SKM-1 (cell line): ENCODE measurements at regions not wholly inside any gene's neighbourhood (a gene's known extent, or its start where the extent isn't known, plus 50 kb on each side); places are given as distances from the start of the nearest gene placed in this dataset.
"Not testable (repeated sequence)": the region's sequence is repeated elsewhere in the genome, so short reads cannot be mapped to it uniquely, and the experiment has no call there.

Experiments
- DNase-seq: peaks from one replicate; lab custom pipeline; 2025; ENCODE audit not compliant: unreplicated experiment; lab: John Stamatoyannopoulos, UW

DNA sequence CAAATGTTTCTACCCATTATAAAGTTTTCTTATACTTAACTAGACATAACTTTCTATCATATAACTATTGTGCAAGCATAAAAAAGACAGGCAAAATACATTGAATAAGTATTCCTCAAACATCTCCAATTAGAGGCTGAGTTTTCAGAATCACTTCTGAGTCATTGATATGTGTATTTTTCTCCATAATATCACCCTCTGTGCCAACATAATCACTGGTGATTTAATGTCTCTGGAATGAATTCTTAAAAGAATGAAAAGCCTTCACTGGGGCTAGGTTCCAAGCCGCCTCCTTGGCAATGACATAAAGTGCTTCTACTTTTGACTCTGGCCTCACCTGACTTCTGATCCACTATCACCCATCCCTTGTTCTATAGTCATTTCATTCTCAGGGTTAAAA, 197.0 kb upstream of the E2F8 start:
- no peak for DNase-seq

DNA sequence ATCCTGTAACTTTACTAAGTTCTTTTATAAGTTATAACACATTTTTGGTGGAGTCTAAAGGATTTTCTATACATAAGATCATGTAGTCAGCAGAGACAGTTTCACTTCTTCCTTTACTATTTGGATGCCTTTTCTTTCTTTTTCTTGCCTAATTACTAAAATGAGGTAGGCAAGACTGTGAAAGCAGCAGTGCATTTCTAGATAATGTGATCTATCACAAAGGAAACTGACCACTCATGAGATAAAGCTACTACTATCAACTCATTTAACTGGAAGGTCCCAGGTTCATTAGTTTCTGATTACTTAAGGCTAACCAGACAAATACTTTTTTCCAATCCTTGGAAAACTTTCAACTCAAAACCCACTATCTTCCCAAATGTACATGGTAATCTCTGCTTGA, 196.2 kb upstream of the E2F8 start:
- DNase-seq, result no peak

DNA sequence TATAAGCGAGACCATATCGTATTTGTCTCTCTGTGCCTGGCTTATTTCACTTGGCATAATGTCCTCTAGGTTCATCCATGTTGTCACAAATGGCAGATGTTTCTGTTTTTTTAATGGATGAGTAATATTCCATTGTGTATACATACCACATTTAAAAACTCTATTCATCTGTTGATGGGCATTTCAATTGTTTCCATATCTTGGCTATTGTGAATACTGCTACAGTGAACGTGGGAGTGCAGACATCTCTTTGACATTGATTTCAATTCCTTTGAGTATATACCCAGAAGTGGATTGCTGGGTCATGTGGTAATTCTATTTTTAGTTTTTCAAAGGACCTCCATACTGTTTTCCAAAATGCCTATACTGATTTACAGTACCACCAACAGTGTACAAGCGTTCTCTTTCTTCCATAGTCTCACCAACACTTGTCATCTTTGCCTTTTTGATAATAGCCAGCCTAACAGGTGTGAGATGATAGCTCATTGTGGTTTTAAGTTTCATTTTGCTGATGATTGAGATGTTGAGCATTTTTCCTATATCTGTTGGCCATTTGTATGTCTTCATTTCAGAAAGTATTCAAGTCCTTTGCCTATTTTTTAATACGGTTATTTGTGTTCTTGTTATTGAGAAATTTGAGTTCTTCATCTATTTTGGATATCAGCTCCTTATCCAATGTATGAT, 194.7 kb upstream of the E2F8 start:
- DNase-seq, result no peak

DNA sequence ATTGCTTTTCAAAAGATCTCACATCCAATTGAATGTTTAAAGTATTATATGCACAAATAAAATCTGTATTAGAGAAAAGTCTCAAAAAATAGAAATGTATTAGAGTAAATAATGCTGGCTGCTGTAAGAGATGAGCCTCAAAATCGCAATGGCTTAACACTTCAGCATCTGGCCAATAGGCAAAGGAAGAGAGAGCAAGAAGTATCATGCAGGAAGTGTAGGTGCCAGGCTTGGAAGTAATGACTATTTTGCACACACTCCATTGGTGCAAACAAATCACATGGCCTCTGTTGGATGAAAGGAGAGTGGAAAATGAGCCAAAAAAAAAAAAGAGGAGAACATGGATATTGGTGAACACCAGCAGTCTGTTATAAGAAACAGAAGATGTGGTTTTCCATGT, 193.0 kb upstream of the E2F8 start:
- no peak for DNase-seq

DNA sequence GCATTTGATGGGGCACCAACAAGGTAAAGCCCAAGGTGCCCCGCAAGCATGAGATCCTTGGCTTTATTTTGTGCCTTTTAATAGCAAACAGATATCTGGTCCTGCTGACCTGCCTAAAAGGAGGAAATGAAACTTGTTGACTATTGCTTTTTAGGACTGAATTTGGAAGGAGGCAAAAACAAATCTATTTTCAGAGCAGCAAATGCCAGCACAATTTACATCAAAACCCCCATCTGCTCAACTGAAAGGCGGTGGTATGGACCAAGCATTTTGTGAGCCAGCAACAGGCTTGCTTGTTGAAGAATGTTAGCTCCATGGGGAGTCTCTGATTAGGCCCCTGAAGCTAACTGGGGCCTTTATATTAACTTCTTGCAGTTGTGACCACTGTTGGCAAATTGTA, 192.6 kb upstream of the E2F8 start:
- no peak for DNase-seq

DNA sequence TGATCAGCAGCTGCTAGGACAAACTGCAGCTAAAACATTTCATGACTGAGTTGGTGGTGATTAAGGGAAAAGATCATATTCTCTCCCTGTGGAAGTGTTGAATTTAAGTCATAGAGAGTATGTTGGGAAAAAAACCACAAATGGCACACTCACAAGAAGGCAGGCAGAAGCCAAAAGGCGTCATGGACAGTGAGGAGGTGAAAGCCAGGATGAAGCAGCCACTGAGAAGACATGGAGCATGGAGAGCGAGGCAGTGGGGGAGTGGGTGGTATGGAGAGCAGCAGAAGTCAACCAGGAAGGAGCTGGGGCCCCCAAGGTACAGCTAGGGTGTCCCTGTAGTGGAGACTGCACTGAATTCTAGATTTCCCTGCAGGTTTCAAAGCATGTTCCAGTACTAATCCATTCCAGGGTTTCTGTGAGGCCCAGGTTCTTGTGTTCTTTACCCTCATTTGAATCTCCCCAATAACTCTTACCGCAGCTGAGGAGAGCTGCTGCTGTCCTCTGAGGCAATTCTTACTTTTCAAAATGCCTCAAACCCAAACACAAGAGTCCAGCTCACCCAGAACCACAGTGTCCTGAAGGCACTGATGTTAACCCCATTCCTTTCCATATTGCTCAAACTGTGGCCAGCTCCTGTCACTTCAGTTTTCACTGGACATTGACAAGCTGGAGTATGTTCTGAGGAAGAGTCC, 191.8 kb upstream of the E2F8 start:
- no peak for DNase-seq

DNA sequence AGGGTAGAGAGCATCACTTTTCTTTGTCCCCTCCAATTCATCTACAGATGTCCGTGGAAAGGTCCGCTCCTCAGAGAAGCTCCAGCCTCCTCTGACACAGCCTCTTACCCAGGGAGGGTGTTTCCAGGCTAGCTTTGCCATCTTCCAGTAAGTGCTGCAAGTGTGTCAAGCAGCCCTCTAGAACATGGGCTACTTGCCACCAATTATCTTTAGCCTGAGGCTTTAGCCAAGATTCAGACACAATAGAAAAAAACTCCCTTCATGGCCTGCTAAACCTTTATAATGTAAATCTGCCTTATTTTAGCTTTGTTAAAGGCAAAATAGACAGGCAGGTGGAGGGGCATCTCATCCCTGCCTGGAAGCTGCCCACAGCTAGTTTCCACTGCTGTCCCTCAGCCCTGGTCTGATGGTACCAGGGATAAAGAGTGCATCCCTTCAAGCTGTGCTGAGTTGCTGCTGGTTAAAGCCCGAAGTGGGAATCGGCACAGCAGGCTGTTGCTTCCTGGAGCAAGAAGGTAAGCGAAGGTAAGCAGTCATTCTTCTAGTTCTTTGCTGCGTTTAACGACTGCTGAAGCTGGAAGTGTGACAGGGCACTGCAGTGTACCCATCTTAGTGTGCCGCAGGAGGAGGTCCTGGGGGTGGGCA, 190.1 kb upstream of the E2F8 start:
- no peak for DNase-seq

DNA sequence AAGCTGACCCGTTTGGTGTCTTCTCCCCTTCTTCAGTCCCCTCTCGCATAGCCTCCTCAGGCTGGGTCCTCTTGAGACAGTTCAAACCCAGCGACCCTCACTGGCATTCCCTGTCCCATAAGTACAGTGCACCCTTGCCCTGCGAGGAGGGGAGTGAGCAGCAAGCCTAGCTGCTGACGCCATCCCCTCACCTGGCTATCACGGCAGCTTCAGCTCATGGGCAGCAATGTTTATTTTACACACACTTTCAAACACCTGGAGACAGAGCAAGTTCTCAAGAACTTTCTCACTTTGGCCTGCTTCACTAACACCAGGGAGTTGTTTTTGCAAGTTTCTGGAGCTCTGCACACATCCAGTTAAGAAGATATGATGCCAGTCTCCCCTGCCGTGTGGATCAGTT, 189.6 kb upstream of the E2F8 start:
- no peak for DNase-seq

DNA sequence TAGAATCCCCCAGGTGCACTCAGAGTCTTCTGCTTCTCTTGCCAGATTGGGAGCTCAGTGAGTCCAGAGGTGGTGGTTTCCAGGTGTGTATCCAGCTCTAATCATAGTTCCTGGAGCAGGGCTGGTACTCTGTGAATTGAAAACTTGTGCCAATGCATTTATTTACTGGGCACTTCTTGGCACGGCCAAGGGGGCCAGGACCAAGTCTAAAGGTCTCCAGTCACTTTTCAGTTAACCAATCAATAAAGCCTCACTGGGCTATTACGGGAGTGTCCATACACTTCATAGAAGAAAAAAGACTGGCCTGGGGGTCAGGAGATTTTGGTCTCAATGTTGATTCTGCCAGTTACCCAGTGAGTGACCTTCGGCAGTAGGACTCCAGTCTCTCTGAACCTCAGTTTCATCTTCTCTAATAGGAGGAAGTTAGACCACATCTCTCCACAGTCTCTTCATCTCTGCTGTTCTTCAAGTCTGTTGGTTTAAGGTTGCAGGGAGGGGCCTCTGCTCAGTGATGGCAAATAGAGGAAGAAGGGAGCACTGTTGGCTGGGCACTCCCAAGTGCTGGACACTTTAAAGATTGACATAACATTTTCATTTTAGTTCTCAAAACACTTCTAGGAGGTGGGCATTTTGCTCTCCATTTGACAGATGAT, 188.5 kb upstream of the E2F8 start:
- DNase-seq, result no peak

DNA sequence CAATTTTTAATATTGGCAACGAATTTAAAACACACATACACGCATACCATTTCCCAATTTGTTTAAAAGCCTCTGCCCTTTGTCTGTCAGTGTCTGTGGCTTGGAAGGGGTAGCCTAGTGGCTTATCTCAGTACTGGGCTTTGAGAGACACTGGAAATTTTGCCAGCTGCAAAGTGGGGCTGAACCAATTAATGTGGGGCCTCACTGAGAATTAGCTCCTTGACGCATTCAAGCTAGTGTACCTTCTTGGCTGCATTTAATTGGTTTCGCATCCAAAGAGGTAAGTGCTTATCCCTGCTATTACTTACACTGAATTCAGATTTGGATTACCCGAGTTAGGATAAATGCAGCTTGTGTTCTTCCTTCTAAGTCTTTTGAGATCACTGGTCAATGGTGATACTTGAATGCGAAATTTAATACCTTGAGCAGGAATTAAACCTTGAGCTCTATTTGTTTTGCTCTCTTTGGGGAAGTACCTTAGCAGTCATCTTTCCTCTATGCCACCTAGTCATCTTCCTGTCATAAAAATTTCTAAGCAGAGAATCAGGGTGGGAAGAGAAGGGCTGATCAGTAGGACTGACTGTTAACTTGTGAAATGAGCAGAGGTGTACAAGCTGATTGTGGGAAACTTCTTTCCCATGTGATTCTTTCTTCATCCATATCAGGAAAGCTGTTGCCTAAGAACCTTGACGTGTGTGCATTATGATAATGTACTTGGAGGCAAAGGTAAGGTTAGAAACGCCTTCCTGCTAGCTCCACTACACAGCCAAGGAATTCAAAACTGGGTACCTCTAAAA, 187.7 kb upstream of the E2F8 start:
- no peak for DNase-seq

DNA sequence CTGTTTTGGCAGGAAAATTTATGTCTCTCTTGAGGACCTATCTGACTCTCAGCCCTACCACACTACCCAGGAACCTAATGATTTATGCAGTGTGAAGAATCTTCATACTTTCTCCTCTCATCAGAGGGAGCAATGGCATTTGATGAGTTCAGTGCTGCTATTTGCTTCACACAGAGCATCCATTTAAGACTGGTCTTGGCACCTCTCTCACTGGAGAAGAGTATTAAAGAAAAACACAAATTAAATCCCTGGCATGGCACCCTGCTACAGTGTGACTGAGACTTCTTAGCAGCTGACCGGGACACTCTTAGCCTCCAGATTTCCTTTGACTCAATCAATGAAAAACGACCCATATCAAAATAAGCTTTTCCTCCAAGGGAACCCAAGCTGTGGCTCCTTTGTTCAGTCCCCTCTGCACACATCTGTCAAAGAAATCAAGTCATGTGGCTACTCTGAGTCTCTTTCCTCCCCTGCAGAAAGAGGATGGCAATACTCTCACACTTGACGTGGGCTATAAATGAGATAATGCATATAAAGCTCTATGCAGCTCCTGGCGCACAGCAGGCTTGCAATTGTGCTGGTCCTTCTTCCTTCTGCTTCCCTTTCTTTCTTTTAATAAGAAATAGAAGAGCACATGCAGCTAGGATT, 186.1 kb upstream of the E2F8 start:
- DNase-seq, result no peak

DNA sequence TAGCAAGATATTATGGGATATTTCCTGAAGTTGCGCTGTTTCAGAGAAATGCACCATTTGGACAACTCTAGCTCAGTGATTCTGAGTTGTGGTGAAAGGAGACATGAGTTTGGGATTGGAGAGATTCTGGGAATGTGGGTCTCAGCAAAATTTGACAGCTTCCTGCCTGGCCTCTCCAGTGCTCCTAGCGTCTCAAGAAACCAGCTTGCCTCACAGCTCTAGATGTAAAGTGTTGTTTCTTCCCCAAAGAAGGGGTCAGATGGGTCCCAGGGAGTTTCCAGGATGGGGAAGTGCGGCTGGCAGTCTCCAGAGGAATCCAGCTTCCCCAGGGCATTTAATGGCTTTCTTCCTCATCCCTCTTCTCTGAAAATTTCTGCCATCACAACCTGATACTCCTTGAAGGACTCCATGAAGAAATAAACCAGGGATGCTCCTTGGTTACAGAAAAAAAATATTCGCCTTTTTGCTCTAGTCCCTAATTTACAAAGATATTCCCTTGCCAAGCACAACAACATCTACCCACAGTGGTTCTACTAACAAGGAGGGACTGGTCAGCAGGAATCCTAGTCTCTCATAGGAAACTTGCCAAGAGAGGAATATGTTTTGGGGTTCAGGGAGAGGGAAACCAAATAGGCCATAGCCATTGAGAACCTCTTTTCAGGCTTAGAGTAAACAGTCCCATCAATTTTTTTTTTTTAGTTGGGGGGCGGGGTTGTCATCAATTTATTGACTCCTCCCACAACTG, 185.4 kb upstream of the E2F8 start:
- no peak for DNase-seq

DNA sequence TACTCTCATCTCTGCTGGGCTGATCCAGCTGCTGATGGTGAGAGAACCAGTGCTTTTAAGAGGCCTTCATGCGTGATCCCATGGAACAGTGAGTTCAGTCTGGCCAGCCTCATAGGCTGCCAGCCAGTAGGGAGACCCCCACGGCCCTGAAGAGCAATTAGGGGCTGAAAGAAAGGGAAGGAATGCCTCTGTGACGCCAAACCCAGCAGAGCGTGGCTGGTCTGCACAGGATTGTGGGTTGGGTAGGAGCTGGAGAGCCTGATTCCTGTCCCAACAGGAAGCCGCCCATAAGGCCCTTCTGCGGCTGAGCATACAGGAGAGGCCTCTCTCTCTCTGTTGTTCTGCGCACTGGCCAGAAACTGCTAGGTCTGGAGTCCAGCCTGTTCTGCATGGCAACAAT, 181.5 kb upstream of the E2F8 start:
- no peak for DNase-seq

DNA sequence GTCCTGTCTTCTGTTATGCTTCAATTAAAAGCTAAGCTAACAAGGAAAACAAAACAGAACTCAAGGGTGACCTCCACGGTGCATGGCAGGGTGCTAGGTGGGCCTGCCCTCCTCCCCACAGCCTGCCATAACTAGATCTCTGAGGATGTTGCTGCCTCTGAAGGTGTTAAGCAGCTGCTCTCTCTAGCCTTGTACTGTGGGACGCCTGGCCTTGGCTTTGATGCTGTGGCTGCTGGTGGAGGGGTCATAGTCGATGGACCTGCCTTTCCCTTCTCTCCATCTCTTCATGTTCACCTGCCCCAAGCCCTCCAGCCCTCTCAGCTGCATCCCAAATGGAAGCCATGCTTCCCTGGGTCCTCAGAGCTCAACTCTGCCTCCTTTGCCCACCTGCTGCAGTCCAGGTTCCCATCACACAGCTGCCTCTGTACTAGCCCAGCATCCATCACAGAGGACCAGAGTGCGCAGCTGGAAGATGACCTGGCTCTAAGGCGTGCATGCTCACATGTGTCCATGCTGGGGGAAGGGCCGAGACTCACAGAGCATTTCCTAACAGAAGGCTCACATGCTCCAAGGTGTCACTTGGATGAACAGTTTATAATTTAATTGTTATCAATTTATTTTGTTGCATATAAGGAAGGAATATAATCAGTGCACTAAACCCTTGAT, 180.3 kb upstream of the E2F8 start:
- no peak for DNase-seq

DNA sequence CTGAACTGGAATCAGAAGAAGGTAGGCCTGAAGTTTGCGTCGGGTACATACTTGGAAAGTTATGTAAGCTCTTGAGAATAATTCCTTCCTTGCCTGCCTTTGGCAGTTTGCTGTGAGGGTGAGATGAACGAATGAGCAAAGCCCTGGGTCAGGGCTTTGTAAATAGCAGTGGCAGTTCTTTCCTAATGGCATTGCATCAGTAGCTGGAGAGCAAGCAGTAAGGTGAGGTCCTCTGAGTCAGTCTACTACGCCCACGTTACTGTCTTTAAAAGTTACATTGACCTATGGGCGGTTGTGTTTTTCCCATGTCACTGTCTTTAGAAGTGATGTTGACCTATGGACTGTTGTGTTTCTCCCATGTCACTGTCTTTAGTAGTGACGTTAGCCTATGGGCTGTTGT, 179.1 kb upstream of the E2F8 start:
- no peak for DNase-seq

DNA sequence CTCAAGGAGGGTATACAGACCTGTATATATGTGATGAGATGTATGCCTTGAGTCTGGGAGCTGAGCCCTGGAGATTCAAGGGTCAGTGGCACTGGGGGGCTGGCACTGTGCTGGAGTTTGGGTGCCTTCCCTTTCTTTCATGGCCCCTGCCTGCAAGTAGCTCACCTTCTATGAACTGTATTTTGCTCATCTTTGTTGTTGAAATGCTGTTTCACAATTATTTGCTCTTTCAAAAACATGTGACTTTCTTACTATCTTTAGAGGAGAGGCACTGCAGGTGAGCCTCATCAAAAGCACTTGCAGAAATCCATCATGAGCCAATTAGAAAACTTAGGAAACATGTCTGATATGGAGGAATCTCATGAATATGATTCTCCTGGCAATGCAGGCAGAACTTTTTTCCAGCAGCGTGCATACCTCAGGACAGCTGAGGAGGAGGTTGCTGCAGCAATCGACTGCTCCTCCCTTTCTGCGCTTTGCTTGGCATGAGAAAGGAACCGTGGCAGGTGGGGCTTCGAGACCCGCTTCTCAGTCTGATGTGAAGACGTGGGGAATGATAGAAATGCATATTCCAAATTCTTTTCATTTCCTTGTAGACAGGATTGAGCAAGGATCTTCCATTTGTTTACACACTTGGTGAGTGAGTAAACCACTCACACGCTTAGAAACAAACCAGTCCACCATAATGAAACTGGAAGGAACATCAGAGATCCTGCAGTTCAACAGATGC, 178.4 kb upstream of the E2F8 start:
- no peak for DNase-seq

DNA sequence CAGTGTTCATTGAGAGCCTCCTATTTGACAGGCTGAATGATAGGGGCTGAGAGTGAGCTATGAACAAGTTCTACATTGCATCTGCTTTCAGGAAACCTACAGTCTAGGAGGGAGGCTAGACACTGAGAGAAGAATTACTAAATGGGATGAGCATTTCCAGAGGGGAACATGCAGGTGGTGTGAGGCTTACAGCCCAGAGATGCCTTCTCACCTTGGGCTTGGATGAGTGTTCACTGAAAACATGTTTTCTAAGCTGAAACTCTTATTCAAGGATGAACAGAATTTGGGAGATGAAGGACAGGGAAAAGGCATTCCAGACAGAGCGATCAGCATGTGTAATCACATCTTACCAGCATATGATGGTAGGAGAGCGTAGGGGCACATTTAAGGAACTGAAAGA, 177.5 kb upstream of the E2F8 start:
- no peak for DNase-seq

DNA sequence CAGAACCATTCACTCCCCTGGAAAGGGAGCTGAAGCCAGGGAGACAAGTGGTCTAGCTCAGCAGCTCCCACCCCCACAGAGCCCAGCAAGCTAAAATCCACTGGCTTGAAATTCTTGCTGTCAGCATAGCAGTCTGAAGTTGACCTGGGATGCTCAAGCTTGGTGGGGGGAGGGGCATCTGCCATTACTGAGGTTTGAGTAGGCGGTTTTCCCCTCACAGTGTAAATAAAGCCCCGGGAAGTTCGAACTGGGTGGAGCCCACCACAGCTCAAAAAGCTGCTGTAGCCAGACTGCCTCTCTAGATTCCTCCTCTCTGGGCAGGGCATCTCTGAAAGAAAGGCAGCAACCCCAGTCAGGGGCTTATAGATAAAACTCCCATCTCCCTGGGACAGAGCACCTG, 171.3 kb upstream of the E2F8 start:
- DNase-seq, result not testable (repeated sequence)

DNA sequence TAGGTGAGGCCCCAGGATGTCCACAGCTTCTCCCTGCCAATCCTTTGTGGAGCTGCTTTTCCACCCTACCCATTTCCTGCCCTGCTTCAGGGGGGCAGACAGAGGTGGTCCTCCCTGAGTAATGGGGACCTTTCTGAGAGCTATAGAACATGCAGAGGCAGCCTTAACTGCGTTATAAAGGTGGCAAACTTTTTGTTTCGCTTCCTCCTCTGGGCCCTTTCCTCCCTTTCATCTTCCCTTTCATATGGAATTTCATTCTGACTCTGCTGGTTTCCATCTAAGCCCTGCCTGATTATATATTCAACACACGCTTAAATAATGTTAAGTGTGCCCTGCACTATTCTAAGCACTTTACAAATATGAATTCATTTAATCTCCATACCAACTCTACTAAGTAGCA, 169.3 kb upstream of the E2F8 start:
- no peak for DNase-seq
